CD4-positive, alpha-beta T cell (primary cell): ENCODE measurements at regions not wholly inside any gene's neighbourhood (a gene's known extent, or its start where the extent isn't known, plus 50 kb on each side); places are given as distances from the start of the nearest gene placed in this dataset.
"Not testable (repeated sequence)": the region's sequence is repeated elsewhere in the genome, so short reads cannot be mapped to it uniquely, and the experiment has no call there.

Experiments
- ATAC-seq: fragments of 200-7000 bp; cut with Tn5 transposase; one replicate; pipeline ENCODE4 v1.10.0; 2022; ENCODE audit warnings: mild to moderate bottlenecking; ENCODE audit not compliant: poor library complexity
- CTCF ChIA-PET: fragments of 350-600 bp; sonication (Branson Sonifier 250); formaldehyde crosslinking; loops from one replicate; lab custom pipeline; 2021; ENCODE audit warnings: antibody characterized with exemption, inconsistent platforms; lab: Charles Lee
- POLR2A ChIA-PET: fragments of 350-600 bp; sonication (Branson Sonifier 250); formaldehyde crosslinking; loops from one replicate; lab custom pipeline; 2021; ENCODE audit warnings: antibody characterized with exemption, inconsistent platforms; lab: Charles Lee
- DNase-seq, 14 experiments: peaks; one replicate each; pipeline ENCODE4 v3.0.0-alpha.2; 2013 to 2020; ENCODE audit warnings: mixed read lengths in 2 of 14
- H3K27ac ChIP-seq, 2 donors: one replicate each; pipeline versions ENCODE4 v1.5.1 to v1.7.0; 2013; ENCODE audit warnings: low read length in 2 of 2, low read depth in 1 of 2, mild to moderate bottlenecking in 1 of 2
- H3K27me3 ChIP-seq, 2 experiments: 1 replicate in 1 of 2; 2 replicates in 1 of 2; pipeline versions ENCODE4 v1.6.1 to v1.7.0; 2013; ENCODE audit warnings: low read length in 2 of 2, control low read depth in 1 of 2, mild to moderate bottlenecking in 1 of 2, moderate library complexity in 1 of 2; ENCODE audit not compliant: insufficient read depth in 2 of 2, control insufficient read depth in 1 of 2
- H3K36me3 ChIP-seq: one replicate; pipeline ENCODE4 v1.6.1; 2013; ENCODE audit warnings: low read length, control low read depth; ENCODE audit not compliant: insufficient read depth
- H3K4me1 ChIP-seq: one replicate; pipeline ENCODE4 v1.6.1; 2013; ENCODE audit warnings: low read length, control low read depth; ENCODE audit not compliant: insufficient read depth
- H3K4me3 ChIP-seq: one replicate; pipeline ENCODE4 v1.5.1; 2013; ENCODE audit warnings: mild to moderate bottlenecking, low read length, moderate library complexity
- H3K9me3 ChIP-seq, 2 experiments: 1 replicate in 1 of 2; 2 replicates in 1 of 2; pipeline versions ENCODE4 v1.6.1 to v1.7.0; 2013; ENCODE audit warnings: low read length in 2 of 2, mild to moderate bottlenecking in 2 of 2, control low read depth in 1 of 2, moderate library complexity in 1 of 2; ENCODE audit not compliant: control insufficient read depth in 1 of 2, insufficient read depth in 1 of 2
- H3K27ac Mint-ChIP-seq: one replicate; pipeline ENCODE4 v1.8.0; 2020; ENCODE audit warnings: mixed read lengths
- H3K27me3 Mint-ChIP-seq: one replicate; pipeline ENCODE4 v1.8.0; 2021; ENCODE audit warnings: mixed read lengths
- H3K36me3 Mint-ChIP-seq: one replicate; pipeline ENCODE4 v1.8.0; 2021; ENCODE audit warnings: low read depth, mixed read lengths
- H3K4me1 Mint-ChIP-seq: one replicate; pipeline ENCODE4 v1.8.0; 2021; ENCODE audit warnings: low read depth, mixed read lengths
- H3K4me3 Mint-ChIP-seq: one replicate; pipeline ENCODE4 v1.8.0; 2020; ENCODE audit warnings: mild to moderate bottlenecking, mixed read lengths
- H3K9me3 Mint-ChIP-seq: one replicate; pipeline ENCODE4 v1.8.0; 2020; ENCODE audit warnings: mixed read lengths
- intact Hi-C, 2 experiments: fragments of 100-400 bp; cut with DNase I in 1 of 2; cut with micrococcal nuclease in 1 of 2; formaldehyde crosslinking; loops; one replicate each; pipeline versions ENCODE4 v1.15.1 to v1.9.0; 2023 to 2025; cut with DNase I, micrococcal nuclease
- TF ChIP-seq, protein P1 (sequence below): fragments of 200-600 bp; IDR thresholded peaks from one replicate; pipeline ENCODE4 v1.8.0; 2022; ENCODE audit warnings: antibody characterized with exemption, mild to moderate bottlenecking

DNA sequence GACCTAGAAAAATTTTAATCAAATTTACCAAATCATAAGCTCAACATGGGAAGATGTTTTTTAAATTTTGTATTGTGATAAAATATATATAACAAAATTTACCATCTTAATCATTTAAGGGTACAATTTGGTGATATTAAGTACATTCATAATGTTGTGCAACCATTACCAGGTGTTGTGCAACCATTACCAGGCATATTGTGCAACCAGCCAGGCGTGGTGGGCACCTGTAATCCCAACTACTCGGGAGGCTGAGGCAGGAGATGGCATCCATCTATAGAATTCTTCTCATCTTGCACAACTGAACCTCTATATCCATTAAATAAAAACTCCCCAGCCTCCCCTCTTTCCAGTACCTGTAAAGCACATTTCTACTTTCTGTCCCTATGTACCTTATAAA lies 124.5 kb upstream of the SLC13A1 start:
- ChIA-PET CTCF (no interaction called here), POLR2A (no interaction called here)
- Histone ChIP-seq H3K4me3 (no peak overlapping the region), H3K36me3 (no peaks in the 10 kb centered on the region), H3K4me1 (no peaks in the 10 kb centered on the region), H3K27me3 (no peaks in the 10 kb centered on the region), H3K27ac (no peak overlapping the region), H3K9me3 (peaks cover 6 to 10% of the 10 kb centered on the region in 2 experiments)
- Mint-ChIP-seq H3K27me3 (no peaks in the 10 kb centered on the region), H3K4me3 (no peak overlapping the region), H3K4me1 (no peaks in the 10 kb centered on the region), H3K27ac (no peak overlapping the region), H3K36me3 (no peaks in the 10 kb centered on the region), H3K9me3 (peaks cover 23% of the 10 kb centered on the region)
- no peak for ATAC-seq
- TF ChIP-seq, protein P1, sequence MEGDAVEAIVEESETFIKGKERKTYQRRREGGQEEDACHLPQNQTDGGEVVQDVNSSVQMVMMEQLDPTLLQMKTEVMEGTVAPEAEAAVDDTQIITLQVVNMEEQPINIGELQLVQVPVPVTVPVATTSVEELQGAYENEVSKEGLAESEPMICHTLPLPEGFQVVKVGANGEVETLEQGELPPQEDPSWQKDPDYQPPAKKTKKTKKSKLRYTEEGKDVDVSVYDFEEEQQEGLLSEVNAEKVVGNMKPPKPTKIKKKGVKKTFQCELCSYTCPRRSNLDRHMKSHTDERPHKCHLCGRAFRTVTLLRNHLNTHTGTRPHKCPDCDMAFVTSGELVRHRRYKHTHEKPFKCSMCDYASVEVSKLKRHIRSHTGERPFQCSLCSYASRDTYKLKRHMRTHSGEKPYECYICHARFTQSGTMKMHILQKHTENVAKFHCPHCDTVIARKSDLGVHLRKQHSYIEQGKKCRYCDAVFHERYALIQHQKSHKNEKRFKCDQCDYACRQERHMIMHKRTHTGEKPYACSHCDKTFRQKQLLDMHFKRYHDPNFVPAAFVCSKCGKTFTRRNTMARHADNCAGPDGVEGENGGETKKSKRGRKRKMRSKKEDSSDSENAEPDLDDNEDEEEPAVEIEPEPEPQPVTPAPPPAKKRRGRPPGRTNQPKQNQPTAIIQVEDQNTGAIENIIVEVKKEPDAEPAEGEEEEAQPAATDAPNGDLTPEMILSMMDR = no peak
- intact Hi-C loops = no loop called here
- DNase-seq = no peak

DNA sequence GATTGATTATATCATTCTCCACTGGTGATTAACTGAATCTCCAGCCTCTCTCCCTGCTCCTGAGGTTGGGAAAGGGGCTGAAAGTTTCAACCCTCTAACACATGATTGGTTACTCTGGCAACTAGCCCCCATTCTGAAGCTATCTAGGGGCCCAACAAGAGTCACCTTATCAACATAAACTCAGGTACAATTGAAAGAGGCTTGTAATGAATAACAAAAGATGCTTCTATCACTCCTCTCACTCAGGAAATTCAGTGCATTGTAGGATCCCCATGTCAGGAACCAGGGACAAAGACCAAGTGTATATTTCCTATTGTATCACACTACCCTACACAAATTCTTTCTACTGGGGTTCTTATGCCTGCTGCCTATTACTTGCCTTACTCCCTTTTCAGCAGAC lies 123.9 kb upstream of the SLC13A1 start:
- no peak overlapping the region for H3K4me3 Mint-ChIP-seq
- H3K27me3 Mint-ChIP-seq = no peaks in the 10 kb centered on the region
- H3K27me3 ChIP-seq = no peaks in the 10 kb centered on the region
- H3K27ac Mint-ChIP-seq = no peak overlapping the region
- POLR2A ChIA-PET = no interaction called here
- TF ChIP-seq, protein P1 = no peak
- no peaks in the 10 kb centered on the region for H3K4me1 ChIP-seq
- H3K4me1 Mint-ChIP-seq = no peaks in the 10 kb centered on the region
- ATAC-seq (no peak), DNase-seq (no peak)
- peaks cover 6 to 10% of the 10 kb centered on the region in 2 experiments for H3K9me3 ChIP-seq
- no peak overlapping the region for H3K27ac ChIP-seq
- peaks cover 23% of the 10 kb centered on the region for H3K9me3 Mint-ChIP-seq
- no peaks in the 10 kb centered on the region for H3K36me3 Mint-ChIP-seq
- no peak overlapping the region for H3K4me3 ChIP-seq
- CTCF ChIA-PET = no interaction called here
- no peaks in the 10 kb centered on the region for H3K36me3 ChIP-seq
- intact Hi-C loops = no loop called here

GRCh38 chr7:123321578-123321977 lies 121.8 kb upstream of the SLC13A1 start:
- peaks cover 23% of the 10 kb centered on the region for H3K9me3 Mint-ChIP-seq

GRCh38 chr7:123319911-123320310 lies 120.1 kb upstream of the SLC13A1 start:
- H3K4me1 Mint-ChIP-seq = no peaks in the 10 kb centered on the region
- Histone ChIP-seq H3K4me1 (no peaks in the 10 kb centered on the region), H3K9me3 (peaks cover 6 to 10% of the 10 kb centered on the region in 2 experiments), H3K27me3 (no peaks in the 10 kb centered on the region), H3K36me3 (no peaks in the 10 kb centered on the region), H3K27ac (no peak overlapping the region), H3K4me3 (no peak overlapping the region)
- intact Hi-C loops = no loop called here
- TF ChIP-seq, protein P1 = no peak
- ATAC-seq (no peak), DNase-seq (no peak)
- ChIA-PET POLR2A (no interaction called here), CTCF (no interaction called here)
- no peaks in the 10 kb centered on the region for H3K27me3 Mint-ChIP-seq
- no peak overlapping the region for H3K27ac Mint-ChIP-seq
- no peaks in the 10 kb centered on the region for H3K36me3 Mint-ChIP-seq
- H3K9me3 Mint-ChIP-seq = peaks cover 21% of the 10 kb centered on the region
- no peak overlapping the region for H3K4me3 Mint-ChIP-seq

More at GRCh38 chr7:123321578-123321977, 121.8 kb upstream of the SLC13A1 start:
- H3K27ac Mint-ChIP-seq, ATAC-seq, H3K4me3 Mint-ChIP-seq, DNase-seq, H3K36me3 Mint-ChIP-seq, H3K27me3 Mint-ChIP-seq, H3K27ac ChIP-seq, H3K27me3 ChIP-seq, POLR2A ChIA-PET, H3K4me1 ChIP-seq, intact Hi-C loops, H3K4me1 Mint-ChIP-seq, H3K9me3 ChIP-seq, H3K36me3 ChIP-seq, H3K4me3 ChIP-seq: not testable (repeated sequence)
- CTCF ChIA-PET = interaction anchor here (0.6 kb wide), 1 partner anchor 12 kb away, joined by 3 read pairs; no protein-coding TSS in a partner anchor
